ENCODE measurements at regions not wholly inside any gene's neighbourhood (a gene's known extent, or its start where the extent isn't known, plus 50 kb on each side); places are given as distances from the start of the nearest gene placed in this dataset.

DNA sequence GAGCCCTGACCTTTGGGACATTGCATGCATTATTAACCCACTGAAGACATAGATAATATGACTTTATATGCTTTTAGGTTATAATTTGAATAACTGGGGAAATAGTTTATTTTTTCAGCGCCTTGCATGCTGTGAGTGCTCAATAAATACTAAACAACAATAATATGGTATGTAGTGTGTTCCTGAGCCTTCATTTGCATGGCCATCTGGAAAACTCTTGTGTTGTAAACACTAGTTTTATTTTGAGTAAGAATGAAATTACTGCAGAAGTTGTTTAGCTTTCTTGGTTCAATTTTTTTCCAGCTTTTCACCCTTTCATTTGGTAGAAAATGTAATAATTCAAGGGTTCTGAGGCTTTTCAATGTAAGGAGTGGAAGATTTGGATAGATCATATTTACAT, 189.3 kb upstream of the GALNT5 start:
- ChIA-PET SMC1A (ENCODE audit: uncharacterized antibody, unreplicated experiment) (no interaction called here), CTCF (no interaction called here), POLR2A (no interaction called here), RAD21 (ENCODE audit: unreplicated experiment) (no interaction called here)
- BruUV-seq (replicated peaks) = no TSS peak
- H3K9me3 ChIP-seq (replicated peaks; ENCODE audit: control insufficient read depth, insufficient read depth, low read length) = no peaks in the 10 kb centered on the region
- ATAC-seq (no peak), FAIRE-seq (no peak), DNase-seq (ENCODE audit: low read depth, low spot score) (no peak)
- WGBS (ENCODE audit: insufficient coverage, insufficient replicate concordance, low lambda C conversion rate, missing lambda C conversion rate) = 70% methylated on average over 1 of the region's 1 CpG
- H2AFZ ChIP-seq (ENCODE audit: control insufficient read depth, low read depth, low read length) = no peak overlapping the region
- H3K27me3 ChIP-seq (replicated peaks in 1 of 2; ENCODE audit: control insufficient read depth in 2 of 2, insufficient read depth in 2 of 2, low read length in 1 of 2) = no peaks in the 10 kb centered on the region; a peak in 1 of 4 replicates
- TF ChIP-seq, protein P1, sequence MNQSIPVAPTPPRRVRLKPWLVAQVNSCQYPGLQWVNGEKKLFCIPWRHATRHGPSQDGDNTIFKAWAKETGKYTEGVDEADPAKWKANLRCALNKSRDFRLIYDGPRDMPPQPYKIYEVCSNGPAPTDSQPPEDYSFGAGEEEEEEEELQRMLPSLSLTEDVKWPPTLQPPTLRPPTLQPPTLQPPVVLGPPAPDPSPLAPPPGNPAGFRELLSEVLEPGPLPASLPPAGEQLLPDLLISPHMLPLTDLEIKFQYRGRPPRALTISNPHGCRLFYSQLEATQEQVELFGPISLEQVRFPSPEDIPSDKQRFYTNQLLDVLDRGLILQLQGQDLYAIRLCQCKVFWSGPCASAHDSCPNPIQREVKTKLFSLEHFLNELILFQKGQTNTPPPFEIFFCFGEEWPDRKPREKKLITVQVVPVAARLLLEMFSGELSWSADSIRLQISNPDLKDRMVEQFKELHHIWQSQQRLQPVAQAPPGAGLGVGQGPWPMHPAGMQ (IDR thresholded peaks at IDR 0.05; ENCODE audit: borderline replicate concordance) = no peak
- TF ChIP-seq EGR1 (IDR thresholded peaks at IDR 0.05; ENCODE audit: borderline replicate concordance in 1 of 2, low read depth in 2 of 2, low read length in 2 of 2) = no peak
- no peak for TF ChIP-seq SREBF1 (IDR thresholded peaks at IDR 0.05; ENCODE audit: low read length)
- no peak for TF ChIP-seq SUZ12 (IDR thresholded peaks at IDR 0.05; ENCODE audit: unreplicated experiment)
- TF ChIP-seq CHD2 (IDR thresholded peaks at IDR 0.05; ENCODE audit: borderline replicate concordance, low read depth, low read length) = no peak
- no peak for TF ChIP-seq MYC (IDR thresholded peaks at IDR 0.05; ENCODE audit: insufficient read depth, insufficient read length, insufficient replicate concordance, low read length, severe bottlenecking)
- no peak for TF ChIP-seq EP300 (IDR thresholded peaks at IDR 0.05; ENCODE audit: borderline replicate concordance in 1 of 2, control insufficient read depth in 1 of 2, low read depth in 2 of 2, low read length in 2 of 2)
- TF ChIP-seq, protein P2, sequence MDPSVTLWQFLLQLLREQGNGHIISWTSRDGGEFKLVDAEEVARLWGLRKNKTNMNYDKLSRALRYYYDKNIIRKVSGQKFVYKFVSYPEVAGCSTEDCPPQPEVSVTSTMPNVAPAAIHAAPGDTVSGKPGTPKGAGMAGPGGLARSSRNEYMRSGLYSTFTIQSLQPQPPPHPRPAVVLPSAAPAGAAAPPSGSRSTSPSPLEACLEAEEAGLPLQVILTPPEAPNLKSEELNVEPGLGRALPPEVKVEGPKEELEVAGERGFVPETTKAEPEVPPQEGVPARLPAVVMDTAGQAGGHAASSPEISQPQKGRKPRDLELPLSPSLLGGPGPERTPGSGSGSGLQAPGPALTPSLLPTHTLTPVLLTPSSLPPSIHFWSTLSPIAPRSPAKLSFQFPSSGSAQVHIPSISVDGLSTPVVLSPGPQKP (IDR thresholded peaks at IDR 0.05; ENCODE audit: low read depth, low read length) = no peak
- TF ChIP-seq IRF4 (IDR thresholded peaks at IDR 0.05; ENCODE audit: low read depth, low read length) = no peak
- TF ChIP-seq NFIC (IDR thresholded peaks at IDR 0.05; ENCODE audit: low read depth, low read length) = no peak
- no peak for TF ChIP-seq JUND (IDR thresholded peaks at IDR 0.05; ENCODE audit: low read depth, low read length)
- TF ChIP-seq CHD4 (IDR thresholded peaks at IDR 0.05) = no peak
- TF ChIP-seq ZSCAN29 (IDR thresholded peaks at IDR 0.05) = no peak
- no peak for TF ChIP-seq GATAD2B (conservative IDR thresholded peaks at IDR 0.05; ENCODE audit: low read depth)
- H3K27ac ChIP-seq (ENCODE audit: control insufficient read depth, insufficient read depth) = no peak overlapping the region
- in situ Hi-C loops (cut with MboI) = no loop called here
- no peak overlapping the region for H3K9ac ChIP-seq (ENCODE audit: control insufficient read depth, insufficient read depth, low read length)
- no peaks in the 10 kb centered on the region for H3K79me2 ChIP-seq (ENCODE audit: control insufficient read depth, insufficient read depth, low read length)
- no peaks in the 10 kb centered on the region for H3K4me1 ChIP-seq (ENCODE audit: control insufficient read depth, insufficient read depth, low read length)
- H3K36me3 ChIP-seq (ENCODE audit: control insufficient read depth in 2 of 2, insufficient read depth in 2 of 2, low read length in 1 of 2) = no peaks in the 10 kb centered on the region
- no peak overlapping the region for H3K4me3 ChIP-seq
- intact Hi-C loops (cut with micrococcal nuclease; ENCODE audit: unreplicated experiment) = no loop called here
- no peak overlapping the region for H3K4me2 ChIP-seq (ENCODE audit: control insufficient read depth, insufficient read depth)
- no peaks in the 10 kb centered on the region for H4K20me1 ChIP-seq (ENCODE audit: control insufficient read depth, insufficient read depth)
